PC-3 (cell line): ENCODE measurements at regions not wholly inside any gene's neighbourhood (a gene's known extent, or its start where the extent isn't known, plus 50 kb on each side); places are given as distances from the start of the nearest gene placed in this dataset.

Source experiments
- ATAC-seq: fragments of 200-7000 bp; cut with Tn5 transposase; 2 replicates; pipeline ENCODE4 v1.9.1; 2020; ENCODE audit warnings: mild to moderate bottlenecking, moderate library complexity
- BruUV-seq: library from RNA; stranded (reverse); fragments of 400-500 nt; replicated peaks from 2 replicates; lab custom pipeline; 2021; lab: Mats Ljungman, UMichigan
- CTCF ChIA-PET: fragments of 300-600 bp; sonication (Branson Sonifier 250); formaldehyde crosslinking; loops from one replicate; lab custom pipeline; 2022; ENCODE audit warnings: antibody characterized with exemption; lab: Charles Lee
- POLR2A ChIA-PET: fragments of 300-600 bp; sonication (Branson Sonifier 250); formaldehyde crosslinking; loops from one replicate; lab custom pipeline; 2022; ENCODE audit warnings: antibody characterized with exemption; ENCODE audit not compliant: unreplicated experiment; lab: Charles Lee
- DNase-seq: peaks from one replicate; pipeline ENCODE4 v3.0.0-alpha.2; 2015
- H2AFZ ChIP-seq: fragments of 300-600 bp; sonication (generic); 2 replicates; pipeline ENCODE4 v1.6.0; 2016; ENCODE audit warnings: antibody characterized with exemption, low read length
- H3F3A ChIP-seq: fragments of 300-600 bp; sonication (generic); one replicate; pipeline ENCODE4 v1.6.0; 2017; ENCODE audit warnings: antibody characterized with exemption, low read length, control low read depth, mild to moderate bottlenecking; ENCODE audit not compliant: unreplicated experiment
- H3K27ac ChIP-seq: fragments of 300-600 bp; sonication (generic); 2 replicates; pipeline ENCODE4 v1.5.1; 2016; ENCODE audit warnings: mild to moderate bottlenecking, low read length
- H3K27me3 ChIP-seq: fragments of 300-600 bp; sonication (generic); 2 replicates; pipeline ENCODE4 v1.6.1; 2016; ENCODE audit warnings: low read length, mixed read lengths
- H3K36me3 ChIP-seq: fragments of 300-600 bp; sonication (generic); 2 replicates; pipeline ENCODE4 v1.6.1; 2016; ENCODE audit warnings: low read depth, mixed run types, low read length, mixed read lengths
- H3K4me1 ChIP-seq: fragments of 300-600 bp; sonication (generic); 2 replicates; pipeline ENCODE4 v1.5.1; 2016; ENCODE audit warnings: low read length; ENCODE audit not compliant: insufficient read depth
- H3K4me2 ChIP-seq: fragments of 300-600 bp; sonication (generic); 2 replicates; pipeline ENCODE4 v1.6.0; 2016; ENCODE audit warnings: low read length
- H3K4me3 ChIP-seq: fragments of 300-600 bp; sonication (generic); 2 replicates; pipeline ENCODE4 v1.5.1; 2016; ENCODE audit warnings: mild to moderate bottlenecking, low read length, mixed read lengths
- H3K79me2 ChIP-seq: fragments of 300-600 bp; sonication (generic); 2 replicates; pipeline ENCODE4 v1.6.1; 2017; ENCODE audit warnings: low read length, mixed read lengths
- H3K9ac ChIP-seq: fragments of 300-600 bp; sonication (generic); 2 replicates; pipeline ENCODE4 v1.6.0; 2016; ENCODE audit warnings: mild to moderate bottlenecking, low read length
- H3K9me2 ChIP-seq: fragments of 300-600 bp; sonication (generic); replicated peaks from 2 replicates; pipeline ENCODE4 v1.6.1; 2016; ENCODE audit warnings: mixed run types, low read length, mixed read lengths
- H3K9me3 ChIP-seq: fragments of 300-600 bp; sonication (generic); 2 replicates; pipeline ENCODE4 v1.6.1; 2016; ENCODE audit warnings: low read length, mixed read lengths
- H4K20me1 ChIP-seq: fragments of 300-600 bp; sonication (generic); 2 replicates; pipeline ENCODE4 v1.6.1; 2016; ENCODE audit warnings: low read length, mixed read lengths
- CTCF ChIP-seq: fragments of 300-600 bp; sonication (generic); conservative IDR thresholded peaks from 2 replicates; pipeline ENCODE4 v1.5.1; 2017; ENCODE audit warnings: antibody characterized with exemption, low read depth, mild to moderate bottlenecking, low read length
- EZH2 ChIP-seq: fragments of 300-600 bp; sonication (generic); IDR thresholded peaks from one replicate; pipeline ENCODE4 v1.6.1; 2017; ENCODE audit warnings: antibody characterized with exemption, mild to moderate bottlenecking, low read length; ENCODE audit not compliant: unreplicated experiment
- EZH2phosphoT487 ChIP-seq: fragments of 300-600 bp; sonication (generic); IDR thresholded peaks from 2 replicates; pipeline ENCODE4 v1.6.1; 2018; ENCODE audit warnings: mild to moderate bottlenecking, antibody characterized with exemption, low read length, borderline replicate concordance
- intact Hi-C: fragments of 100-400 bp; cut with micrococcal nuclease; formaldehyde crosslinking; loops from 2 replicates; pipeline ENCODE4 v1.9.0; 2023

GRCh38 chr17:31740611-31741082 lies 118.4 kb downstream of the COPRS start:
- no TSS peak for BruUV-seq
- no peaks in the 10 kb centered on the region for H4K20me1 ChIP-seq
- H3K79me2 ChIP-seq, result no peaks in the 10 kb centered on the region
- peak; percentile 3 for DNase-seq
- H3K27ac ChIP-seq, result no peak overlapping the region
- H3K4me3 ChIP-seq, result no peak overlapping the region
- H3K36me3 ChIP-seq, result no peaks in the 10 kb centered on the region
- no peak overlapping the region for H3K4me2 ChIP-seq
- intact Hi-C loops, result no loop called here
- ChIA-PET POLR2A (no interaction called here), CTCF (no interaction called here)
- H3F3A ChIP-seq, result no peaks in the 10 kb centered on the region
- H3K9ac ChIP-seq, result no peak overlapping the region
- no peak for TF ChIP-seq EZH2
- TF ChIP-seq CTCF, result no peak
- H3K9me3 ChIP-seq, result no peaks in the 10 kb centered on the region
- no peak overlapping the region for H2AFZ ChIP-seq
- no peak for ATAC-seq
- no peaks in the 10 kb centered on the region for H3K9me2 ChIP-seq
- H3K4me1 ChIP-seq, result no peaks in the 10 kb centered on the region
- H3K27me3 ChIP-seq, result no peaks in the 10 kb centered on the region

GRCh38 chr17:31738996-31739699 lies 119.9 kb downstream of the COPRS start:
- no peak for ATAC-seq

More at GRCh38 chr17:31738996-31739699, 119.9 kb downstream of the COPRS start:
- DNase-seq, result no peak
- ChIA-PET CTCF (no interaction called here), POLR2A (no interaction called here)
- Histone ChIP-seq H3F3A (no peaks in the 10 kb centered on the region), H3K79me2 (no peaks in the 10 kb centered on the region), H3K4me1 (no peaks in the 10 kb centered on the region), H4K20me1 (no peaks in the 10 kb centered on the region), H3K27me3 (no peaks in the 10 kb centered on the region), H3K4me3 (no peak overlapping the region), H2AFZ (no peak overlapping the region), H3K9ac (no peak overlapping the region), H3K36me3 (no peaks in the 10 kb centered on the region), H3K27ac (no peak overlapping the region), H3K9me3 (no peaks in the 10 kb centered on the region), H3K4me2 (no peak overlapping the region), H3K9me2 (no peaks in the 10 kb centered on the region)
- no peak for TF ChIP-seq CTCF
- no peak for TF ChIP-seq EZH2phosphoT487
- no peak for TF ChIP-seq EZH2
- BruUV-seq, result no TSS peak
- intact Hi-C loops, result no loop called here
